ENCODE measurements at regions not wholly inside any gene's neighbourhood (a gene's known extent, or its start where the extent isn't known, plus 50 kb on each side); places are given as distances from the start of the nearest gene placed in this dataset.

DNA sequence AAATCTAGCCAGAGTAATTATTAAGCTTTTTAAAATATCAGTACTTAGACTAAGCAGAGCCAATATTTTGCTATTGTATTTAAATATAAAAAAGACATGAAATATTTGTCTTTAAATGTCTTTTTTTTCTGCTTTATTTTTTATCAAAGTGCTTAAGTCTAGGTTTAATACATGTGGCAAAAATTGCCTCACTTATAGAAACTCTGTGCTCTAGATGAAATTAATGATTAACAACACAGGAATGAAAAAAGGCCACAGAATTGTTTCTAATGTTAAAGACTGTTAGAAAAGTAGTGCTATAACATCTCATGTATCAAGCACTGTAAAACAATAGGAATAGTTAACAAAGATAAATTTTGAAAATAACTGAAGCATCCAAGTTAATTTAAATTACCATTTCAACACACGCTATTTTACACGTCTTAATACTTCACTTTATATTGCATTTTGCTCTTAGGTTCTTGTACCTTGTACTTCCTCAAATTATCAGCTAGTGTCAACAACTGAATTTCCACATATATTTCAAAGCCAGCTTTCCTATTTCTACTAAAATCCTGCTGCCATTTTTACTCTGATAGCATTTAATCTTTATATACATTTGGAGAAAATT, 1515.1 kb downstream of the HACE1 start:
- TF ChIP-seq, protein P1, sequence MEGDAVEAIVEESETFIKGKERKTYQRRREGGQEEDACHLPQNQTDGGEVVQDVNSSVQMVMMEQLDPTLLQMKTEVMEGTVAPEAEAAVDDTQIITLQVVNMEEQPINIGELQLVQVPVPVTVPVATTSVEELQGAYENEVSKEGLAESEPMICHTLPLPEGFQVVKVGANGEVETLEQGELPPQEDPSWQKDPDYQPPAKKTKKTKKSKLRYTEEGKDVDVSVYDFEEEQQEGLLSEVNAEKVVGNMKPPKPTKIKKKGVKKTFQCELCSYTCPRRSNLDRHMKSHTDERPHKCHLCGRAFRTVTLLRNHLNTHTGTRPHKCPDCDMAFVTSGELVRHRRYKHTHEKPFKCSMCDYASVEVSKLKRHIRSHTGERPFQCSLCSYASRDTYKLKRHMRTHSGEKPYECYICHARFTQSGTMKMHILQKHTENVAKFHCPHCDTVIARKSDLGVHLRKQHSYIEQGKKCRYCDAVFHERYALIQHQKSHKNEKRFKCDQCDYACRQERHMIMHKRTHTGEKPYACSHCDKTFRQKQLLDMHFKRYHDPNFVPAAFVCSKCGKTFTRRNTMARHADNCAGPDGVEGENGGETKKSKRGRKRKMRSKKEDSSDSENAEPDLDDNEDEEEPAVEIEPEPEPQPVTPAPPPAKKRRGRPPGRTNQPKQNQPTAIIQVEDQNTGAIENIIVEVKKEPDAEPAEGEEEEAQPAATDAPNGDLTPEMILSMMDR (IDR thresholded peaks at IDR 0.05; ENCODE audit: extremely low read depth in 1 of 2, insufficient read depth in 1 of 2, low read depth in 1 of 2, low read length in 2 of 2): no peak
- TF ChIP-seq POLR2AphosphoS5 (IDR thresholded peaks at IDR 0.05; ENCODE audit: insufficient read depth, low read depth, low read length): no peak
- no peak for TF ChIP-seq EZH2 (IDR thresholded peaks at IDR 0.05; ENCODE audit: borderline replicate concordance, low read depth, low read length, severe bottlenecking)
- no peak for TF ChIP-seq JUN (IDR thresholded peaks at IDR 0.05; ENCODE audit: borderline replicate concordance, insufficient read depth, insufficient read length, low read depth)
- no peak for TF ChIP-seq POLR2A (IDR thresholded peaks at IDR 0.05; ENCODE audit: low read depth, low read length)
- no peak for TF ChIP-seq GATA2 (IDR thresholded peaks at IDR 0.05; ENCODE audit: insufficient read depth, insufficient read length, low read depth, low read length)
- TF ChIP-seq, protein P2, sequence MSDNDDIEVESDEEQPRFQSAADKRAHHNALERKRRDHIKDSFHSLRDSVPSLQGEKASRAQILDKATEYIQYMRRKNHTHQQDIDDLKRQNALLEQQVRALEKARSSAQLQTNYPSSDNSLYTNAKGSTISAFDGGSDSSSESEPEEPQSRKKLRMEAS (IDR thresholded peaks at IDR 0.05; ENCODE audit: insufficient read depth, insufficient read length): no peak
- TF ChIP-seq MYC (IDR thresholded peaks at IDR 0.05; ENCODE audit: low read depth, low read length): no peak
- TF ChIP-seq FOS (IDR thresholded peaks at IDR 0.05; ENCODE audit: borderline replicate concordance, insufficient read depth, low read length): no peak

Data from endothelial cell of umbilical vein (primary cell).